Activated naive CD8-positive, alpha-beta T cell treated with anti-CD3 and anti-CD28 coated beads, Interleukin-2, amount 50 U/mL, for 16 hours (primary cell): ENCODE measurements at regions not wholly inside any gene's neighbourhood (a gene's known extent, or its start where the extent isn't known, plus 50 kb on each side); places are given as distances from the start of the nearest gene placed in this dataset.

ENCODE experiments used
- DNase-seq: peaks from one replicate; pipeline ENCODE4 v3.0.0-alpha.2; 2020; ENCODE audit warnings: low read depth, low spot score

GRCh38 chr6:148042536-148042935 is 300.1 kb upstream of the SASH1 start:
- DNase-seq = no peak

GRCh38 chr6:148044261-148044751 is 298.3 kb upstream of the SASH1 start:
- no peak for DNase-seq

DNA sequence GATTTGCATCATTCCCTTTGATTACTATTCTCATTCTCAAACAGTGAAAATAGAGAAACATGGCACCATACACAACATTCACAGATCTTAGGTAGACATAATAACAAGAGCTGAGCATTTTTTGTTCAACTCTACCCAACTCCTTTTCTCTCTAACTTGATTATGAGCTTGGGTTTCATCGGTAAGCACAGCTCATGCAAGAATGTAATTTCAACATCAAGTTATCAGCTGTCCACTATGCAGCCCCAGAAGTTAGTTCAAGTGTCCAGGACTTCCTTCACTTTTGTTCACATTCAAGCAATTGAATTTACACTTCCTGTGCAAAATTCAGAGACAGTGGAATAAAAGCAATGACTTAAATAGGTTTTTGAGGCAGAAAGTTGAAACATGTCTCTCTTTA is 297.7 kb upstream of the SASH1 start:
- DNase-seq = no peak

GRCh38 chr6:148053209-148053608 is 289.4 kb upstream of the SASH1 start:
- DNase-seq = no peak

- no peak for DNase-seq
These were observed 288.8 kb upstream of the SASH1 start for GRCh38 chr6:148053796-148054195.

- no peak for DNase-seq
These were observed 288.4 kb upstream of the SASH1 start for GRCh38 chr6:148054219-148054618.

DNA sequence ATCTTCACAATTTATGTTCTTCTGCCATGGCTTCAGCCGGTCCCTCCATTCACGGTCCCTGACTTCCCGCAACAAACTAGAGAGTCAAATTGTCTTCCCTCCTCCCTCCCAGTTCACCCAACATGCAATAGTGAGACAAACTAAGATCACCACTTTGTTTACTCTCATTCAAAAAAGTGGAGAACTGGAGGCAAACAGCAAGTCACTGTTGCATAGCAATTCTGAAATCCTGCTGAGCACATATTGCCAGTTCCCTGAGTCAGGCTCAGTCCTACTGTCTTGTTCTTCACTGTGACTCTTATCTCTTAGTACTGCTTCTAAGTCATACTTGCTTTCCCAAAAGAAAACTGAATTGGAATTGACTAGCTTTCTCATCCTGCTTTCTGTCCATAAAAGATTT is 287.2 kb upstream of the SASH1 start:
- no peak for DNase-seq

- DNase-seq = no peak
These were observed 282.8 kb upstream of the SASH1 start for GRCh38 chr6:148059869-148060268.

DNA sequence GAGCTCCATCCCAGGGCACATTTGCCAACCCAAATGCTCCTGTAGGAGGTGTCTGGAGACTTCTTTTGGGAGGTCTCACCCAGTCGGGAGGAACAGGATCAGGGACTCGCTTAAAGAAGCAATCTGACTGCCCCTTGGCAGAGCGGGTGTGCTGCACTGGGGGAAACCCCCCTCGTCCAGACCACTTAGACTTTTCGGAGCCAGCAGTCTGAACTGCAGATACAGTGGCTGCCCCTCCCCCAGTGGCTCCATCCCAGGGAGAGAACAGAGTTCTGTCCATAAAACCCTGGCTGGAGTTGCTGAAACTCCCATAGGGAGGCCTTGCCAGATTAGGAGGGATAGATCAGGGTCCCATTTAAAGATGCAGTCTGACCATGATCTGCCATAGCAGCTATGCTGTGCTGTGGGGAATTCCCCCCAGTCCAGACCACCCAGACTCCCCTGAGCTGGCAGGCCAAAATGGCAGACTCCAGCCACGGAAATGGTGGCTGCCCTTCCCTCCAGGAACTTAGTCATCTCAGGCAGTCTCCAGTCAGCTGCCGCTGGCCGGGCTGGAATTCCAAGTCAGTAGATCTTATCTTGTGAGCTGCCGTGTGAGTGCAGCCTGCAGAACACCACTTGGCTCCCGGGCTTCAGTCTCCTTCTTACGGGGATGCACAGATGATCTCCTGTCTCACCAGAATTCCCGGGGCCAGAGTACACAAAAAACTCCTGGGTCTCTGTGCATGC is 278.1 kb upstream of the SASH1 start:
- no peak for DNase-seq

DNA sequence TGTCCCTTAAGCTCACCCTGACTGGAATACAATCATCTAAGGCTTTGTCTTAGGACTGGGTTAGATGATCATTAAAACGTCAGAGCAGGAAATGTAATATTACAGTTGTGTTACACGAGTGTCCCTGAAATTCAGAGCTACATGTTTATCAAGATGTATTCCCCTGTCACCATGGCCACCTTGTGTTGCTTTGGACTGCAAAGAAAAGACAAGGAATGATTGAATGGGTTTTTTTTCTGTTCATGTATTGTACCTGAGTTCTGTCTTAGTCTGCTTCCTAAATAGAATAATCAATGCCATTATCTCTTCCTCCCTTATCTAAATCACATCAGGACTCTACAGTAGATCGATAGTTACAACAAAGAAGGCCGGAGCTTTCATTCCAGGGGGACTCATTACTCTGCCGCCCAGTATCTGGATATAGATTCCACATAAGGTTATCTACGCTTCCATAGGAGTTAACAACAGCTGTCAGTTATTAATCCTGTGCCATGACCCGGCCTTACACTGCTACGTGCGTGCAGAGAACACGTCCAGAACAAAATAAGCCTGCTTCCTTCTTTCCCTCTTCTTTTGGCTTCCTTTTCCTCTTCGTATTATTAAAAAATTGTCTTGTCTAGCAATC is 274.1 kb upstream of the SASH1 start:
- DNase-seq = no peak

DNA sequence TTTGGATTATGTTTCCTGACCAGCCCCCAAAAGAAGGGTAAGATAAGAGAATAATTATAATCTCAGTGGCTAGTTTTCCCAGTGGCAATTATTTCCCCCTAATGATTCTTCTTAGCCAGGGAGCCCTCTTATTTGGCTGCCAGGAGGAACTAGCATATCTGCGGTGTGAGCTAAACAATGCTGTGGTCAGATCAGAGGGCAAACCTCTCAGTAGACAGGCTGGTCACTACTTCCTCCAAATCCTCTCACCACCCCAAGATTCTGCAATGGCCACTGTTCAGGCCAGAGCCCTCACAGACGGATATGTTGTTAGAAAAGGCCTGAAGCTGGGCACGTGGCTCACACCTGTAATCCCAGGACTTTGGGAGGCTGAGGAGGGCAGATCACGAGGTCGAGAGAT is 273.4 kb upstream of the SASH1 start:
- no peak for DNase-seq

GRCh38 chr6:148074291-148074690 is 268.3 kb upstream of the SASH1 start:
- no peak for DNase-seq

DNA sequence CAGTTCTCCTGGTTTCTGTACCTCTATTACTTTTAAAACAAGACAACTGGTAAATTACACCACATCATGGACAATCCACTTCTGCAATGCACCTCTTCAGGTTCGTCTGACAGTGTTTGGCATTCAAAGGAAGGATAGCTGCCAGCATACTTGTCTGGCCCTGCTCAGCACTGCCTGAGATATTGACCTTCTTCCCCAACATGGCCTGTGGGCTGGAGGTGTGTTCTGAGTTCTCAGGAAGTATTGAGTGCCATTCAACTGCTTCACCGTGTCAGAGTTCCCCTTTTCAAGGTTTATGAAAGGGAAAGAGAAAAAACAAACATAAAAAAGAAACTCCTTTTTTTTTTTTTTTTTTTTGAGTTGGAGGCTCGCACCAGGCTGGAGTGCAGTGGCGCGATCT is 267.9 kb upstream of the SASH1 start:
- DNase-seq = no peak

- no peak for DNase-seq
These were observed 267.3 kb upstream of the SASH1 start for GRCh38 chr6:148075352-148075751.

DNA sequence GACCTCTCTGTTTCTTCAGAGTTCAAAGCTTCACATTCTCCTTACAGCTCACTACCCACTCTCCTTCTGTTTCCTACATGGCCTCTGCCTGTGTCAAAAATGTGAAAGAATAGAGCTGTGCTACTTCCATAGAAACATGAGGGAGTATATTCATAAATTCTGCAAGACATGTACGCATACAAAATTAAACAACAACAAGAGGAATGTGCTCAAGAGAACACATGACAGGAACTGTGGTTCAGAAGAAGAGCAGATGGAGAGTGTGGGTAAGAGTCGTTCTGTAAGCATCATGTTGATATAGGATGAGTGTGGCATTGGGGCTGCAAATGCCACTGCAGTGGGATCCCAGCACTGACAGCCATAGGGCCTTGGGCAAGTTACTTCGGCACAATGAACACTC is 266.6 kb upstream of the SASH1 start:
- DNase-seq = no peak

GRCh38 chr6:148080315-148080714 is 262.3 kb upstream of the SASH1 start:
- no peak for DNase-seq

DNA sequence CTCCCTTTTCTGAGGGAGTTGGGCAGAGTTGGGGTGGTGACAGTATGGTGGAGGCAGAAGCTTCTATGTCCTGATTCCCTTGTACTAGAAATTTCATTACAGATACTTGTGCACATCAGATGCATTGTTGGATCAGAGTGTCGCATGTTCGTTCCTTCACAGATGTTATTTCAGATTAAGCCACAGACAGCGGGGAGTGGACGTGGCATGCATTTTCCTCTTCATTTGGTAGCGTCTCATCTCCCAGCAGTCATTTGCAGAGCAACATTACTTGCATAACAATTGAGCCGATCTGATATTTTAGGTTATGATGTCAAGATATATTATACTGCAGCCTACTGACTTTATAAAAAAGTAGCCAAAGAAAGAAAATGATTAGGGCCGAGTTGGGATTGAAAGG is 261.6 kb upstream of the SASH1 start:
- no peak for DNase-seq

- DNase-seq = no peak
These were observed 260.6 kb upstream of the SASH1 start for GRCh38 chr6:148082044-148082443.

DNA sequence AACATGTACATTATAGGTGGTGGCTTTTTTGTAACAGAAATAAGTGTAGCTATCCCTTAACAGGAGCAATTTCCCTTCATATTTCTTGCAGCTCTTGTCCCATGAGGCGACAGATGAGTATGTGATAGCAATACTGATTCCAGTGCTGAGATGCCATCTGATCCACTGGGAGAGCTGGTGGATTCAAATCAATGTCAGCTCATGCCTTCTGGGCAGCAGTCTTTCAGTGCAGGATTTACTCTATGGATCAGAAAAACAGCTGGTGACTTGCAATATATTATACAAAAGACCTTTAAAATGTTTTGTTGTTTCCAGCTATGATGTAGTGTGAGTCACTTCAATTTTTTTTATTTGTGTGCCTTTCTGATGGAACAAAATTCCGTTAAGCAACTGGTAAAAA is 259.9 kb upstream of the SASH1 start:
- no peak for DNase-seq

GRCh38 chr6:148085631-148086331 is 256.9 kb upstream of the SASH1 start:
- DNase-seq = no peak

- DNase-seq = no peak
These were observed 256.3 kb upstream of the SASH1 start for GRCh38 chr6:148086386-148086785.

GRCh38 chr6:148086843-148087242 is 255.8 kb upstream of the SASH1 start:
- DNase-seq = no peak

DNA sequence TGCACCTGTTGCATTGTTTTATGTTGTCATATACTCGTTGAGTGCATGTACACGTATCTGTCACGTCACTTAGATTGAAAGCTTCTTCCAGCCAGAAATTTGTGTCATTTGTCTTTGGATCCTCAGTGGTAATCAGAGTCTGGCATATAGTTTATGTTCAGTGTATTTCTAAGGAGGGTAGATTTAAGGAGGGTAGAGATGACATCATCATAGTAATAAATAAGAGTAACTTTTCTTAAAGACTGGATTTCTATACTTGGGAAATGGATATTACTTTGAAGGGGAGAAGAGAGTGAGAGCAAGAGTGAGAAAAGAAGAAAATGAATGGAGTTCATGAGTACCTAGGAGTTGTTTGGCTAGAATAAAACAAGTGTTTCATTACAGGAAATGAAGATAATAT is 255.0 kb upstream of the SASH1 start:
- no peak for DNase-seq
